SK-N-SH (cell line): ENCODE measurements at regions not wholly inside any gene's neighbourhood (a gene's known extent, or its start where the extent isn't known, plus 50 kb on each side); places are given as distances from the start of the nearest gene placed in this dataset.

Experiments
- CTCF ChIA-PET: fragments of 300-600, 350-600 bp; formaldehyde crosslinking; extraction: SDS; loops from one replicate; lab custom pipeline; 2021; lab: Yijun Ruan, JAX
- POLR2A ChIA-PET: fragments of 350-600 bp; sonication (Branson Sonifier 250); formaldehyde crosslinking; extraction: SDS; loops from one replicate; lab custom pipeline; 2020; ENCODE audit warnings: antibody characterized with exemption, inconsistent platforms; lab: Yijun Ruan, JAX
- DNase-seq: peaks from one replicate; pipeline ENCODE4 v3.0.0; 2012
- H2AFZ ChIP-seq: fragments of 200-600 bp; sonication (generic); 2 replicates; pipeline ENCODE4 v1.8.1; 2016; ENCODE audit warnings: antibody characterized with exemption, mild to moderate bottlenecking, low read depth
- H3F3A ChIP-seq: fragments of 200-600 bp; sonication (generic); replicated peaks from 2 replicates; pipeline ENCODE3; 2016; ENCODE audit warnings: antibody characterized with exemption, mild to moderate bottlenecking; ENCODE audit not compliant: insufficient read depth
- H3K27ac ChIP-seq, 2 experiments: fragments of 200-500 bp in 1 of 2; fragments of 200-600 bp in 1 of 2; sonication (Bioruptor generic) in 1 of 2; sonication (generic), shearing (Covaris generic) in 1 of 2; 2 replicates each; pipeline versions ENCODE4 v1.5.1 to v1.6.1; 2014 to 2016; ENCODE audit warnings: low read depth in 2 of 2, inconsistent platforms in 1 of 2, low read length in 1 of 2, mild to moderate bottlenecking in 1 of 2, mixed read lengths in 1 of 2
- H3K27me3 ChIP-seq: fragments of 200-600 bp; sonication (generic), shearing (Covaris generic); 2 replicates; pipeline ENCODE4 v1.6.1; 2016; ENCODE audit warnings: mixed run types; ENCODE audit not compliant: insufficient read depth
- H3K36me3 ChIP-seq, 2 experiments: fragments of 200-500 bp in 1 of 2; fragments of 200-600 bp in 1 of 2; sonication (Bioruptor generic) in 1 of 2; sonication (generic) in 1 of 2; replicated peaks in 1 of 2; 2 replicates each; pipeline versions ENCODE3 to v1.5.1; 2014 to 2016; ENCODE audit warnings: low read length in 1 of 2, mild to moderate bottlenecking in 1 of 2; ENCODE audit not compliant: insufficient read depth in 2 of 2, control insufficient read depth in 1 of 2
- H3K4me1 ChIP-seq, 2 experiments: fragments of 200-500 bp in 1 of 2; fragments of 200-600 bp in 1 of 2; sonication (Bioruptor generic) in 1 of 2; sonication (generic), shearing (Covaris generic) in 1 of 2; 2 replicates each; pipeline versions ENCODE4 v1.5.1 to v1.6.1; 2014 to 2016; ENCODE audit warnings: low read depth in 1 of 2, low read length in 1 of 2, mixed run types in 1 of 2; ENCODE audit not compliant: insufficient read depth in 2 of 2, control insufficient read depth in 1 of 2
- H3K4me2 ChIP-seq: fragments of 200-600 bp; sonication (generic), shearing (Covaris generic); 2 replicates; pipeline ENCODE4 v1.6.1; 2017; ENCODE audit warnings: mixed run types
- H3K4me3 ChIP-seq, 2 experiments: fragments of 200-500 bp in 1 of 2; fragments of 200-600 bp in 1 of 2; sonication (Bioruptor generic) in 1 of 2; sonication (generic), shearing (Covaris generic) in 1 of 2; 2 replicates each; pipeline versions ENCODE4 v1.5.1 to v1.8.1; 2014 to 2016; ENCODE audit warnings: low read depth in 2 of 2, inconsistent platforms in 1 of 2, low read length in 1 of 2, mild to moderate bottlenecking in 1 of 2, mixed read lengths in 1 of 2, moderate library complexity in 1 of 2
- H3K79me2 ChIP-seq: fragments of 200-600 bp; sonication (generic); 2 replicates; pipeline ENCODE4 v1.8.1; 2017; ENCODE audit warnings: mild to moderate bottlenecking; ENCODE audit not compliant: insufficient read depth
- H3K9ac ChIP-seq: fragments of 200-600 bp; sonication (generic); 2 replicates; pipeline ENCODE4 v1.6.1; 2017; ENCODE audit warnings: mixed run types
- H3K9me2 ChIP-seq: fragments of 200-600 bp; sonication (generic); 2 replicates; pipeline ENCODE4 v1.6.1; 2017; ENCODE audit warnings: mixed run types
- H3K9me3 ChIP-seq: fragments of 200-600 bp; sonication (generic); 2 replicates; pipeline ENCODE4 v1.6.1; 2017; ENCODE audit warnings: mixed run types, mild to moderate bottlenecking, moderate library complexity
- H4K20me1 ChIP-seq: fragments of 200-600 bp; sonication (generic); 2 replicates; pipeline ENCODE4 v1.6.1; 2017; ENCODE audit warnings: mild to moderate bottlenecking, mixed run types; ENCODE audit not compliant: insufficient read depth
- CHD2 ChIP-seq: fragments of 150-350 bp; IDR thresholded peaks from 2 replicates; pipeline ENCODE4 v1.6.1; 2018; ENCODE audit warnings: low read length; ENCODE audit not compliant: partially characterized antibody
- FOXJ3 ChIP-seq: sonication (generic); formaldehyde crosslinking; IDR thresholded peaks from 2 replicates; pipeline ENCODE4 v1.5.1; 2020; ENCODE audit warnings: mild to moderate bottlenecking, missing genetic modification reagents
- GABPA ChIP-seq: IDR thresholded peaks from 2 replicates; pipeline ENCODE4 v1.4.0; 2012; ENCODE audit warnings: low read depth, mild to moderate bottlenecking
- JUND ChIP-seq: IDR thresholded peaks from 2 replicates; pipeline ENCODE4 v1.4.0; 2012
- MAX ChIP-seq: IDR thresholded peaks from 2 replicates; pipeline ENCODE4 v1.4.0; 2012; ENCODE audit warnings: low read depth
- MEF2A ChIP-seq: IDR thresholded peaks from 2 replicates; pipeline ENCODE4 v1.4.0; 2012; ENCODE audit warnings: low read depth, borderline replicate concordance
- MXI1 ChIP-seq: IDR thresholded peaks from 2 replicates; pipeline ENCODE4 v1.6.1; 2012; ENCODE audit warnings: mild to moderate bottlenecking, low read depth, low read length, improper control_type of control experiment
- POLR2AphosphoS5 ChIP-seq: IDR thresholded peaks from 2 replicates; pipeline ENCODE4 v1.6.1; 2012; ENCODE audit warnings: low read depth, low read length
- RCOR1 ChIP-seq: fragments of 150-350 bp; IDR thresholded peaks from 2 replicates; pipeline ENCODE4 v1.6.1; 2017; ENCODE audit warnings: antibody characterized with exemption, low read length
- RFX5 ChIP-seq: IDR thresholded peaks from 2 replicates; pipeline ENCODE4 v1.6.1; 2012; ENCODE audit warnings: mild to moderate bottlenecking, improper control_type of control experiment, low read length
- TCF12 ChIP-seq: IDR thresholded peaks from 2 replicates; pipeline ENCODE4 v1.4.0; 2012
- TEAD4 ChIP-seq: IDR thresholded peaks from 2 replicates; pipeline ENCODE4 v1.4.0; 2012; ENCODE audit warnings: mild to moderate bottlenecking, borderline replicate concordance; ENCODE audit not compliant: insufficient read depth
- YY1 ChIP-seq: IDR thresholded peaks from 2 replicates; pipeline ENCODE4 v1.4.0; 2012; ENCODE audit warnings: low read depth, mild to moderate bottlenecking
- WGBS: methylation state at CpG from one replicate; pipeline ENCODE4 v1.1.6; 2017; ENCODE audit warnings: low lambda C conversion rate; 5-methylcytosine and 5-hydroxymethylcytosine counted together
- TF ChIP-seq, protein P1 (sequence below): IDR thresholded peaks from 2 replicates; pipeline ENCODE4 v1.4.0; 2012; ENCODE audit warnings: low read depth, borderline replicate concordance
- TF ChIP-seq, protein P2 (sequence below): fragments of 150-350 bp; IDR thresholded peaks from 2 replicates; pipeline ENCODE4 v1.6.1; 2016; ENCODE audit warnings: mild to moderate bottlenecking, low read depth, low read length
- TF ChIP-seq, protein P3 (sequence below): IDR thresholded peaks from 2 replicates; pipeline ENCODE4; 2012
- TF ChIP-seq, protein P4 (sequence below): fragments of 200-600 bp; sonication (generic); IDR thresholded peaks from 2 replicates; pipeline ENCODE4 v1.6.1; 2017; ENCODE audit warnings: antibody characterized with exemption, mild to moderate bottlenecking, moderate library complexity

- Histone ChIP-seq H2AFZ (no peak overlapping the region), H3K27me3 (no peaks in the 10 kb centered on the region), H3F3A (no peaks in the 10 kb centered on the region), H3K27ac (no peak overlapping the region), H3K36me3 (no peaks in the 10 kb centered on the region), H3K9me2 (no peaks in the 10 kb centered on the region), H3K4me3 (no peak overlapping the region), H3K9me3 (no peaks in the 10 kb centered on the region), H3K9ac (no peak overlapping the region), H3K79me2 (no peaks in the 10 kb centered on the region), H4K20me1 (no peaks in the 10 kb centered on the region), H3K4me1 (no peaks in the 10 kb centered on the region), H3K4me2 (no peak overlapping the region)
- CTCF ChIA-PET: no interaction called here
- no peak for DNase-seq
- 41% methylated on average over 8 of the region's 8 CpGs for WGBS
- TF ChIP-seq, protein P1, sequence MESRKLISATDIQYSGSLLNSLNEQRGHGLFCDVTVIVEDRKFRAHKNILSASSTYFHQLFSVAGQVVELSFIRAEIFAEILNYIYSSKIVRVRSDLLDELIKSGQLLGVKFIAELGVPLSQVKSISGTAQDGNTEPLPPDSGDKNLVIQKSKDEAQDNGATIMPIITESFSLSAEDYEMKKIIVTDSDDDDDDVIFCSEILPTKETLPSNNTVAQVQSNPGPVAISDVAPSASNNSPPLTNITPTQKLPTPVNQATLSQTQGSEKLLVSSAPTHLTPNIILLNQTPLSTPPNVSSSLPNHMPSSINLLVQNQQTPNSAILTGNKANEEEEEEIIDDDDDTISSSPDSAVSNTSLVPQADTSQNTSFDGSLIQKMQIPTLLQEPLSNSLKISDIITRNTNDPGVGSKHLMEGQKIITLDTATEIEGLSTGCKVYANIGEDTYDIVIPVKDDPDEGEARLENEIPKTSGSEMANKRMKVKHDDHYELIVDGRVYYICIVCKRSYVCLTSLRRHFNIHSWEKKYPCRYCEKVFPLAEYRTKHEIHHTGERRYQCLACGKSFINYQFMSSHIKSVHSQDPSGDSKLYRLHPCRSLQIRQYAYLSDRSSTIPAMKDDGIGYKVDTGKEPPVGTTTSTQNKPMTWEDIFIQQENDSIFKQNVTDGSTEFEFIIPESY: no peak
- no peak for TF ChIP-seq JUND
- TF ChIP-seq GABPA: no peak
- POLR2A ChIA-PET: no interaction called here
Measured at GRCh38 chr12:102730996-102731395, 186.0 kb downstream of the PAH start.

DNA sequence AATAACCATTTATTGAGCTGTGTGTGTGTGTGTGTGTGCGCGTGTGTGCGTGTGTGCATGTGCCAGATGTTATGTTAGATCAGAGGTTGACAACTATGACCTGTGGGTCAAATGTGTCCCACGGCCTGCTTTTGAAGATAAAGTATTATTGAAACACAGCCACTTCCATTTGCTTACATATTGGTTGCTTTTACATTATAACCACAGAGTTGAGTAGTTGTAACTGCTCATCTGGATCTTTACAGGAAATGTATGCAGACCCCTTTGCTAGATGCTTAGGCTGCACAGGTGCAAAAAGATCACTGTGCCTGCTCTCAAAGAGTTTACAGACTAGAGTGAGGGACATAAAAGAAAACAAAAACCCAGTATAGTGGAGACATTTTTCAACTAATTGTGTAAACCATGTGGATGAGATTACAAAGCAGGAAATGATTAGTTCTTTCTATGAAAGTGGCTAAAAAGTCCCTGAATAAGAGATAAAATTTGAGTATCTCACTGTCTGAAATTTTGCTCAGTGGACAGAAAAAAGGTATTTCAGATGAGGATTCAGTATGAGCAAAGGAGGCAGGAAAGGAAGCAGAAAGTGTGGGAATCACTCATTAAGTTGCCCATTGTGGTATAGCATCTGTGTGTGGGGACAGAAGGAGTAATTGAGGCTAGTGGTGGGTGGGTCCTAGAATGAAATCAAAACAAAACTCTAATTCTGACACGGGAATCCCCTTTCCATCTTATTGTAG is 188.4 kb downstream of the PAH start:
- H3K9ac ChIP-seq: no peak overlapping the region
- POLR2A ChIA-PET: no interaction called here
- 44% methylated on average over 5 of the region's 5 CpGs for WGBS
- no peaks in the 10 kb centered on the region for H3K27me3 ChIP-seq
- no peaks in the 10 kb centered on the region for H3K9me2 ChIP-seq
- DNase-seq: no peak
- H3K4me2 ChIP-seq: no peak overlapping the region
- no peaks in the 10 kb centered on the region for H3K9me3 ChIP-seq
- no peak for TF ChIP-seq MEF2A
- TF ChIP-seq YY1: no peak
- TF ChIP-seq, protein P2, sequence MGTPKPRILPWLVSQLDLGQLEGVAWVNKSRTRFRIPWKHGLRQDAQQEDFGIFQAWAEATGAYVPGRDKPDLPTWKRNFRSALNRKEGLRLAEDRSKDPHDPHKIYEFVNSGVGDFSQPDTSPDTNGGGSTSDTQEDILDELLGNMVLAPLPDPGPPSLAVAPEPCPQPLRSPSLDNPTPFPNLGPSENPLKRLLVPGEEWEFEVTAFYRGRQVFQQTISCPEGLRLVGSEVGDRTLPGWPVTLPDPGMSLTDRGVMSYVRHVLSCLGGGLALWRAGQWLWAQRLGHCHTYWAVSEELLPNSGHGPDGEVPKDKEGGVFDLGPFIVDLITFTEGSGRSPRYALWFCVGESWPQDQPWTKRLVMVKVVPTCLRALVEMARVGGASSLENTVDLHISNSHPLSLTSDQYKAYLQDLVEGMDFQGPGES: no peak
- no peak for TF ChIP-seq MXI1
- TF ChIP-seq, all 33 proteins: peak for 0
- CTCF ChIA-PET: no interaction called here
- Histone ChIP-seq H3K36me3 (no peaks in the 10 kb centered on the region), H4K20me1 (no peaks in the 10 kb centered on the region), H3K4me1 (no peaks in the 10 kb centered on the region), H3K4me3 (no peak overlapping the region), H3K27ac (no peak overlapping the region), H2AFZ (no peak overlapping the region), H3K79me2 (no peaks in the 10 kb centered on the region), H3F3A (no peaks in the 10 kb centered on the region)

DNA sequence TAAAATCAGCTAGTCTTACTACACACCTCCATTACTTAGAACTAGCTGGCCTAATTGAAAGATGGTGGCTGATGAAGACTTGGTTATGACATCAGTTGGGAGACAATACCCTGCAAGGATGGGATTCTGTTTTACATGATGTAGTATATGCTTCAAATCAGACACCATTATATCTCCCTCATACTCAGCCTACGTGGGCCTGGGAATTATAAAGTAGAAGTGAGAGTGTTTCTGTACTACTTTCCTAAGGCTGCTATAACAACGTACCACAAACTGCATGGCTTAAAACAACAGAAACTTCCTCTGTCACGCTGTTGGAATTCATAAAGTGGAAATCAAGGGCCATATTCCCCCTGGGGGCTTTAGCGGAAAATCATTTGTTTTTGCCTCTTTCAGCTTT is 190.4 kb downstream of the PAH start:
- H4K20me1 ChIP-seq: no peaks in the 10 kb centered on the region
- H3K27me3 ChIP-seq: no peaks in the 10 kb centered on the region
- H3K9me3 ChIP-seq: no peaks in the 10 kb centered on the region
- no peak for DNase-seq
- no peaks in the 10 kb centered on the region for H3F3A ChIP-seq
- ChIA-PET POLR2A (no interaction called here), CTCF (interaction anchor here (0.6 kb wide), 1 partner anchor 328 kb away, joined by 3 read pairs; no protein-coding TSS in a partner anchor)
- H3K4me2 ChIP-seq: no peak overlapping the region
- no peak overlapping the region for H3K4me3 ChIP-seq
- H3K4me1 ChIP-seq: no peaks in the 10 kb centered on the region
- H2AFZ ChIP-seq: no peak overlapping the region
- H3K79me2 ChIP-seq: no peaks in the 10 kb centered on the region
- WGBS: 34% methylated on average over 4 of the region's 4 CpGs
- no peak overlapping the region for H3K27ac ChIP-seq
- no peaks in the 10 kb centered on the region for H3K9me2 ChIP-seq
- H3K36me3 ChIP-seq: no peaks in the 10 kb centered on the region
- no peak overlapping the region for H3K9ac ChIP-seq
- TF ChIP-seq TEAD4: no peak
- TF ChIP-seq RFX5: no peak
- TF ChIP-seq MXI1: no peak
- TF ChIP-seq, protein P3, sequence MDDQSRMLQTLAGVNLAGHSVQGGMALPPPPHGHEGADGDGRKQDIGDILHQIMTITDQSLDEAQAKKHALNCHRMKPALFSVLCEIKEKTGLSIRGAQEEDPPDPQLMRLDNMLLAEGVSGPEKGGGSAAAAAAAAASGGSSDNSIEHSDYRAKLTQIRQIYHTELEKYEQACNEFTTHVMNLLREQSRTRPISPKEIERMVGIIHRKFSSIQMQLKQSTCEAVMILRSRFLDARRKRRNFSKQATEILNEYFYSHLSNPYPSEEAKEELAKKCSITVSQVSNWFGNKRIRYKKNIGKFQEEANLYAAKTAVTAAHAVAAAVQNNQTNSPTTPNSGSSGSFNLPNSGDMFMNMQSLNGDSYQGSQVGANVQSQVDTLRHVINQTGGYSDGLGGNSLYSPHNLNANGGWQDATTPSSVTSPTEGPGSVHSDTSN: no peak
- no peak for TF ChIP-seq CHD2
- TF ChIP-seq RCOR1: no peak
- TF ChIP-seq MAX: no peak
- no peak for TF ChIP-seq TCF12
- TF ChIP-seq POLR2AphosphoS5: no peak
- TF ChIP-seq FOXJ3 (CRISPR knock-in tag): no peak
- TF ChIP-seq, protein P4, sequence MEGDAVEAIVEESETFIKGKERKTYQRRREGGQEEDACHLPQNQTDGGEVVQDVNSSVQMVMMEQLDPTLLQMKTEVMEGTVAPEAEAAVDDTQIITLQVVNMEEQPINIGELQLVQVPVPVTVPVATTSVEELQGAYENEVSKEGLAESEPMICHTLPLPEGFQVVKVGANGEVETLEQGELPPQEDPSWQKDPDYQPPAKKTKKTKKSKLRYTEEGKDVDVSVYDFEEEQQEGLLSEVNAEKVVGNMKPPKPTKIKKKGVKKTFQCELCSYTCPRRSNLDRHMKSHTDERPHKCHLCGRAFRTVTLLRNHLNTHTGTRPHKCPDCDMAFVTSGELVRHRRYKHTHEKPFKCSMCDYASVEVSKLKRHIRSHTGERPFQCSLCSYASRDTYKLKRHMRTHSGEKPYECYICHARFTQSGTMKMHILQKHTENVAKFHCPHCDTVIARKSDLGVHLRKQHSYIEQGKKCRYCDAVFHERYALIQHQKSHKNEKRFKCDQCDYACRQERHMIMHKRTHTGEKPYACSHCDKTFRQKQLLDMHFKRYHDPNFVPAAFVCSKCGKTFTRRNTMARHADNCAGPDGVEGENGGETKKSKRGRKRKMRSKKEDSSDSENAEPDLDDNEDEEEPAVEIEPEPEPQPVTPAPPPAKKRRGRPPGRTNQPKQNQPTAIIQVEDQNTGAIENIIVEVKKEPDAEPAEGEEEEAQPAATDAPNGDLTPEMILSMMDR: no peak
